GM23338 (cell line): ENCODE measurements at regions not wholly inside any gene's neighbourhood (a gene's known extent, or its start where the extent isn't known, plus 50 kb on each side); places are given as distances from the start of the nearest gene placed in this dataset.

Experiments used
- ATAC-seq: fragments of 200-7000 bp; cut with Tn5 transposase; 3 replicates; pipeline ENCODE4 v1.9.1; 2020
- DNase-seq: peaks from one replicate; pipeline ENCODE4 v3.0.0-alpha.2; 2015; ENCODE audit warnings: low spot score
- H2AFZ ChIP-seq: fragments of 200-600 bp; sonication (generic); 2 replicates; pipeline ENCODE4 v1.8.0; 2016; ENCODE audit warnings: antibody characterized with exemption, mild to moderate bottlenecking, moderate library complexity
- H3F3A ChIP-seq: fragments of 200-600 bp; sonication (generic); replicated peaks from 2 replicates; pipeline ENCODE4 v1.8.0; 2017; ENCODE audit warnings: antibody characterized with exemption, mixed run types, low read depth
- H3K27ac ChIP-seq: fragments of 200-600 bp; sonication (generic); 2 replicates; pipeline ENCODE4 v1.6.1; 2016; ENCODE audit warnings: low read depth
- H3K27me3 ChIP-seq: fragments of 200-600 bp; sonication (generic); 2 replicates; pipeline ENCODE4 v1.8.0; 2016; ENCODE audit warnings: mild to moderate bottlenecking, mixed run types, moderate library complexity; ENCODE audit not compliant: insufficient read depth
- H3K36me3 ChIP-seq: fragments of 200-600 bp; sonication (generic); 2 replicates; pipeline ENCODE4 v1.8.0; 2016; ENCODE audit warnings: mild to moderate bottlenecking; ENCODE audit not compliant: insufficient read depth
- H3K4me1 ChIP-seq: fragments of 200-600 bp; sonication (generic); 2 replicates; pipeline ENCODE4 v1.8.0; 2016; ENCODE audit warnings: mild to moderate bottlenecking, moderate library complexity; ENCODE audit not compliant: insufficient read depth
- H3K4me2 ChIP-seq: fragments of 200-600 bp; sonication (generic); 2 replicates; pipeline ENCODE4 v1.7.1; 2017; ENCODE audit warnings: mixed run types
- H3K4me3 ChIP-seq: fragments of 200-600 bp; sonication (generic); 2 replicates; pipeline ENCODE4 v1.6.1; 2016; ENCODE audit warnings: mixed run types
- H3K79me2 ChIP-seq: fragments of 200-600 bp; sonication (generic); replicated peaks from 2 replicates; pipeline ENCODE4 v1.8.0; 2017; ENCODE audit warnings: mild to moderate bottlenecking; ENCODE audit not compliant: insufficient read depth
- H3K9me2 ChIP-seq: fragments of 200-600 bp; sonication (generic); 2 replicates; pipeline ENCODE4 v1.8.0; 2017; ENCODE audit not compliant: insufficient read depth
- H4K20me1 ChIP-seq: fragments of 200-600 bp; sonication (generic); replicated peaks from 2 replicates; pipeline ENCODE4 v1.8.0; 2017; ENCODE audit warnings: mild to moderate bottlenecking; ENCODE audit not compliant: insufficient read depth
- H3K27ac Mint-ChIP-seq: 2 replicates; pipeline ENCODE4 v1.8.0; 2020; ENCODE audit warnings: inconsistent platforms, mild to moderate bottlenecking, moderate library complexity, mixed read lengths
- H3K27me3 Mint-ChIP-seq: 3 replicates; pipeline ENCODE4 v1.8.0; 2022; ENCODE audit warnings: low read depth, mild to moderate bottlenecking, moderate library complexity, mixed read lengths, inconsistent platforms; ENCODE audit not compliant: insufficient read depth, poor library complexity
- H3K36me3 Mint-ChIP-seq: 3 replicates; pipeline ENCODE4 v1.8.0; 2021; ENCODE audit warnings: low read depth, mild to moderate bottlenecking, inconsistent platforms, moderate library complexity, mixed read lengths
- H3K4me1 Mint-ChIP-seq: 3 replicates; pipeline ENCODE4 v1.8.0; 2020; ENCODE audit warnings: mild to moderate bottlenecking, inconsistent platforms, mixed read lengths
- H3K4me3 Mint-ChIP-seq: 3 replicates; pipeline ENCODE4 v1.8.0; 2021; ENCODE audit warnings: moderate library complexity, mild to moderate bottlenecking, inconsistent platforms, mixed read lengths
- H3K9me3 Mint-ChIP-seq: 3 replicates; pipeline ENCODE4 v1.8.0; 2020; ENCODE audit warnings: moderate library complexity, mild to moderate bottlenecking, inconsistent platforms, mixed read lengths
- CREB1 ChIP-seq: fragments of 250-450 bp; sonication (Bioruptor Pico); IDR thresholded peaks from 2 replicates; pipeline ENCODE4 v1.5.0; 2020; ENCODE audit warnings: low read depth, mild to moderate bottlenecking, moderate library complexity
- CTCF ChIP-seq, 2 experiments: fragments of 200-600 bp in 1 of 2; sonication (generic) in 1 of 2; conservative IDR thresholded peaks; 2 replicates each; pipeline versions ENCODE4 v1.5.1 to v1.6.1; 2016 to 2017; ENCODE audit warnings: antibody characterized with exemption in 2 of 2, low read depth in 2 of 2, mild to moderate bottlenecking in 2 of 2, moderate library complexity in 1 of 2
- ETS1 ChIP-seq: IDR thresholded peaks from 2 replicates; pipeline ENCODE4 v1.6.1; 2016; ENCODE audit warnings: antibody characterized with exemption
- EZH2phosphoT487 ChIP-seq: fragments of 200-600 bp; sonication (generic); IDR thresholded peaks from one replicate; pipeline ENCODE4 v1.8.1; 2018; ENCODE audit warnings: antibody characterized with exemption; ENCODE audit not compliant: unreplicated experiment
- JUNB ChIP-seq: IDR thresholded peaks from one replicate; pipeline ENCODE4 v1.6.1; 2016; ENCODE audit warnings: antibody characterized with exemption; ENCODE audit not compliant: unreplicated experiment
- NANOG ChIP-seq: IDR thresholded peaks from 2 replicates; pipeline ENCODE4 v1.6.1; 2016; ENCODE audit warnings: antibody characterized with exemption, borderline replicate concordance
- POLR2AphosphoS5 ChIP-seq: IDR thresholded peaks from 2 replicates; pipeline ENCODE4 v1.6.1; 2016; ENCODE audit warnings: antibody characterized with exemption, low read depth
- REST ChIP-seq: IDR thresholded peaks from one replicate; pipeline ENCODE4 v1.6.1; 2018; ENCODE audit warnings: antibody characterized with exemption; ENCODE audit not compliant: unreplicated experiment
- STAT1 ChIP-seq: IDR thresholded peaks from one replicate; pipeline ENCODE4 v1.6.1; 2016; ENCODE audit warnings: antibody characterized with exemption; ENCODE audit not compliant: unreplicated experiment
- ZNF114 ChIP-seq: fragments of 250-450 bp; sonication (Bioruptor Pico); IDR thresholded peaks from 2 replicates; pipeline ENCODE4 v1.5.0; 2020; ENCODE audit warnings: mild to moderate bottlenecking, moderate library complexity
- ZNF331 ChIP-seq: fragments of 250-450 bp; sonication (Bioruptor Pico); IDR thresholded peaks from 2 replicates; pipeline ENCODE4 v1.5.0; 2020; ENCODE audit warnings: low read depth, mild to moderate bottlenecking, moderate library complexity

GRCh38 chr10:88110822-88111221, 247.4 kb downstream of the PTEN start (continued):
- TF ChIP-seq CTCF (conservative IDR thresholded peaks at IDR 0.05; ENCODE audit: low read depth in 2 of 2) (no peak), REST (no peak), NANOG (no peak), ETS1 (no peak), ZNF331 (CRISPR knock-in tag) (no peak), ZNF114 (no peak), EZH2phosphoT487 (no peak)

GRCh38 chr10:88111294-88111693, 247.9 kb downstream of the PTEN start:
- Histone ChIP-seq H3K4me2 (no peak overlapping the region), H3K4me3 (no peak overlapping the region), H4K20me1 (no peaks in the 10 kb centered on the region), H2AFZ (no peak overlapping the region), H3K4me1 (peaks cover 4% of the 10 kb centered on the region; the same call in 1 of the 2 replicates), H3F3A (no peaks in the 10 kb centered on the region), H3K27ac (no peak overlapping the region), H3K36me3 (no peaks in the 10 kb centered on the region; the same call in 1 of the 2 replicates), H3K9me2 (peaks cover 8% of the 10 kb centered on the region), H3K79me2 (no peaks in the 10 kb centered on the region), H3K27me3 (no peaks in the 10 kb centered on the region)
- no peak for ATAC-seq
- no peak for DNase-seq
- no peak overlapping the region for H3K27ac Mint-ChIP-seq
- peaks cover 2% of the 10 kb centered on the region for H3K27me3 Mint-ChIP-seq
- H3K9me3 Mint-ChIP-seq, result no peaks in the 10 kb centered on the region
- TF ChIP-seq STAT1, result no peak
- no peaks in the 10 kb centered on the region for H3K36me3 Mint-ChIP-seq
- peaks cover 19% of the 10 kb centered on the region for H3K4me1 Mint-ChIP-seq
- H3K4me3 Mint-ChIP-seq, result no peak overlapping the region

GRCh38 chr10:88113232-88113631, 249.8 kb downstream of the PTEN start:
- H3K4me3 ChIP-seq, result no peak overlapping the region
- Mint-ChIP-seq H3K36me3 (no peaks in the 10 kb centered on the region), H3K4me1 (peaks cover 12% of the 10 kb centered on the region), H3K9me3 (no peaks in the 10 kb centered on the region), H3K27ac (no peak overlapping the region), H3K4me3 (no peak overlapping the region), H3K27me3 (peaks cover 2% of the 10 kb centered on the region)
- TF ChIP-seq CREB1 (no peak), POLR2AphosphoS5 (no peak), REST (no peak), STAT1 (no peak), NANOG (no peak), ZNF331 (CRISPR knock-in tag) (no peak), ZNF114 (no peak), JUNB (no peak)
- H3K4me1 ChIP-seq, result peaks cover 17% of the 10 kb centered on the region
- no peak overlapping the region for H3K27ac ChIP-seq
- no peaks in the 10 kb centered on the region for H3K79me2 ChIP-seq
- H3K9me2 ChIP-seq, result peaks cover 8% of the 10 kb centered on the region
- no peak for DNase-seq
- H2AFZ ChIP-seq, result no peak overlapping the region
- no peak for ATAC-seq
- no peaks in the 10 kb centered on the region; the same call in 1 of the 2 replicates for H3K36me3 ChIP-seq
- no peaks in the 10 kb centered on the region for H3F3A ChIP-seq
- H3K4me2 ChIP-seq, result no peak overlapping the region
- no peaks in the 10 kb centered on the region for H4K20me1 ChIP-seq
- no peaks in the 10 kb centered on the region for H3K27me3 ChIP-seq
